Naive thymus-derived CD4-positive, alpha-beta T cell (primary cell): ENCODE measurements at regions not wholly inside any gene's neighbourhood (a gene's known extent, or its start where the extent isn't known, plus 50 kb on each side); places are given as distances from the start of the nearest gene placed in this dataset.

ENCODE experiments used
- ATAC-seq: fragments of 150-1000 bp; cut with Tn5 transposase; 2 replicates; pipeline ENCODE4 v1.10.0; 2021; ENCODE audit warnings: mild to moderate bottlenecking, moderate library complexity
- CTCF ChIA-PET: fragments of 350-600 bp; sonication (Branson Sonifier 250); formaldehyde crosslinking; loops from one replicate; lab custom pipeline; 2021; ENCODE audit warnings: antibody characterized with exemption; lab: Charles Lee
- POLR2A ChIA-PET: fragments of 350-600 bp; sonication (Branson Sonifier 250); formaldehyde crosslinking; loops from one replicate; lab custom pipeline; 2021; ENCODE audit warnings: antibody characterized with exemption, inconsistent platforms; lab: Charles Lee
- DNase-seq, 9 donors: peaks; one replicate each; pipeline versions ENCODE4 v3.0.0 to v3.0.0-alpha.2; 2020 to 2022; ENCODE audit warnings: mixed read lengths in 1 of 9
- H3K27ac ChIP-seq: one replicate; pipeline ENCODE4 v1.7.0; 2013; ENCODE audit warnings: mild to moderate bottlenecking, low read depth, low read length, moderate library complexity
- H3K27me3 ChIP-seq, 2 donors: one replicate each; pipeline ENCODE4 v1.7.0; 2013; ENCODE audit warnings: low read length in 2 of 2, mild to moderate bottlenecking in 2 of 2, moderate library complexity in 2 of 2; ENCODE audit not compliant: control insufficient read depth in 2 of 2, insufficient read depth in 2 of 2
- H3K36me3 ChIP-seq, 3 experiments: 1 replicate in 2 of 3; 2 replicates in 1 of 3; pipeline ENCODE4 v1.7.0; 2013; ENCODE audit warnings: low read length in 3 of 3, mild to moderate bottlenecking in 3 of 3, moderate library complexity in 1 of 3; ENCODE audit not compliant: insufficient read depth in 3 of 3, control insufficient read depth in 2 of 3
- H3K4me1 ChIP-seq, 2 donors: one replicate each; pipeline ENCODE4 v1.7.0; 2013; ENCODE audit warnings: low read length in 2 of 2, mild to moderate bottlenecking in 2 of 2, moderate library complexity in 1 of 2; ENCODE audit not compliant: control insufficient read depth in 2 of 2, insufficient read depth in 2 of 2
- H3K4me3 ChIP-seq: 2 replicates; pipeline ENCODE4 v1.7.0; 2013; ENCODE audit warnings: mild to moderate bottlenecking, low read length
- H3K9me3 ChIP-seq, 3 experiments: 1 replicate in 2 of 3; 2 replicates in 1 of 3; pipeline ENCODE4 v1.7.0; 2013; ENCODE audit warnings: low read length in 3 of 3; ENCODE audit not compliant: control insufficient read depth in 2 of 3
- H3K27ac Mint-ChIP-seq, 9 donors: one replicate each; pipeline ENCODE4 v1.8.0; 2020 to 2022; ENCODE audit warnings: mixed read lengths in 9 of 9, mild to moderate bottlenecking in 8 of 9, moderate library complexity in 5 of 9, inconsistent platforms in 2 of 9
- H3K27me3 Mint-ChIP-seq, 5 donors: one replicate each; pipeline ENCODE4 v1.8.0; 2021 to 2022; ENCODE audit warnings: mixed read lengths in 5 of 5, mild to moderate bottlenecking in 1 of 5
- H3K36me3 Mint-ChIP-seq, 5 donors: one replicate each; pipeline ENCODE4 v1.8.0; 2020 to 2022; ENCODE audit warnings: mixed read lengths in 5 of 5, mild to moderate bottlenecking in 3 of 5, inconsistent platforms in 1 of 5
- H3K4me1 Mint-ChIP-seq, 7 donors: one replicate each; pipeline ENCODE4 v1.8.0; 2020 to 2022; ENCODE audit warnings: mixed read lengths in 7 of 7, mild to moderate bottlenecking in 3 of 7, inconsistent platforms in 1 of 7
- H3K4me3 Mint-ChIP-seq, 10 donors: one replicate each; pipeline ENCODE4 v1.8.0; 2020 to 2022; ENCODE audit warnings: mild to moderate bottlenecking in 10 of 10, mixed read lengths in 10 of 10, moderate library complexity in 6 of 10, inconsistent platforms in 2 of 10
- H3K9me3 Mint-ChIP-seq, 11 donors: one replicate each; pipeline ENCODE4 v1.8.0; 2020 to 2022; ENCODE audit warnings: mixed read lengths in 11 of 11, mild to moderate bottlenecking in 4 of 11, inconsistent platforms in 1 of 11, moderate library complexity in 1 of 11
- intact Hi-C, 2 donors: fragments of 100-400 bp; cut with micrococcal nuclease; formaldehyde crosslinking; loops; one replicate each; pipeline ENCODE4 v1.15.1; 2023

DNA sequence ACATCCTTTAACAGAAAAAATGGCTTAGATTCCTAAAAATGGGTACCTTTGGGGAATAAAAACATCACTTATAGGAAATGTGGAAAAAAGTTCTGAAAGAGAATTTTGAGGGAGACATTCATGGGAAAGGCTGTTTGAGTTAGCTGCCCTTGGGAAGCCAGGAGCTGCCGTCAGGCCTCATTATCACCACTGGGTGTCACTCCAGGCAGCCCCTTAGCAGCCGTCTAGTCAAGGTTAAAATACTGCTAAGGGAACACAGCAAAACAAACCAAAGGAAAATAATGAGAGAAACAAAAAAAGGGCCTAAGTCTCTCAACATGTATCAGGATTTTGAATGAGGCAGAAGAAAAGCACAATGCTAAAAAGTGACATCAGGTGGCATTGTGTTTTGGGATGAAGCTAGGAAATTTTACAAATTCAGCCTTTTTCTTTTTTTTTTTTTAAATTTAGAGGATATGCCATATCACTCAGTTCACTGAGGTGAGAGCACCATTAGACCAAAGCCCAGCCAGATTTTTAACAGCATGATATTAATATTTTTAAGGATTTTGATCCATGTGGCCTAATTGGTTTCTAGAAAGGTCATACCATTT, 235.3 kb downstream of the GPAT3 start:
- H3K27me3 ChIP-seq: no peaks in the 10 kb centered on the region
- H3K4me1 Mint-ChIP-seq: no peaks in the 10 kb centered on the region
- peaks cover 0 to 3% (median 0%) of the 10 kb centered on the region in 11 donors for H3K9me3 Mint-ChIP-seq
- no peak overlapping the region for H3K4me3 Mint-ChIP-seq
- ChIA-PET CTCF (no interaction called here), POLR2A (no interaction called here)
- ATAC-seq: no peak
- H3K27ac ChIP-seq: no peak overlapping the region
- DNase-seq: no peak
- H3K27me3 Mint-ChIP-seq: peaks cover 4 to 28% (median 24%) of the 10 kb centered on the region in 5 donors
- H3K4me3 ChIP-seq: no peak overlapping the region
- intact Hi-C loops: no loop called here
- no peaks in the 10 kb centered on the region for H3K9me3 ChIP-seq
- no peaks in the 10 kb centered on the region for H3K36me3 ChIP-seq
- H3K27ac Mint-ChIP-seq: no peak overlapping the region
- peaks cover 0 to 3% (median 0%) of the 10 kb centered on the region in 5 donors for H3K36me3 Mint-ChIP-seq
- H3K4me1 ChIP-seq: no peaks in the 10 kb centered on the region

DNA sequence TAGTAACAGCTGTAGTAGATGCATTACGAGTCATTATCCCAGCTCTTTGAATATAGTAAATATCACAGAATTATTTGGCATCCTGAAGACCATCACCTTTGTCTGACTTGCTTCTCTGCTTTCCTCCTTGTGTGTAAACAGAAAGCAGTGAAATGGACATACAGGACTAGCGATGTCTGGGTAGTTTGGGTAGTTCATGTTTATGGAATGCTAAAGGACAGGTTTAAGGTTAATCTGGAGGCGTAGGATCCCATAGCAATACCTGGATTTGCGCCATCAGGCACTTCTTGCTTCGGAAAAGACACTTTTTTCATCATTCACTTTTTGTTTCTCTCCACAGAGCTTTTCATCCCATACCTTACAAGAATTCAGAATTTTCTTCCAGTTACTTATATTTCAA, 232.2 kb downstream of the GPAT3 start:
- no peak for DNase-seq
- POLR2A ChIA-PET: interaction anchor here (0.7 kb wide), 1 partner anchor 24 kb away, joined by 3 read pairs; no protein-coding TSS in a partner anchor
- Mint-ChIP-seq H3K9me3 (no peaks in the 10 kb centered on the region), H3K4me3 (no peak overlapping the region), H3K27ac (no peak overlapping the region), H3K27me3 (peaks cover 3 to 23% (median 18%) of the 10 kb centered on the region in 5 donors), H3K36me3 (no peaks in the 10 kb centered on the region), H3K4me1 (no peaks in the 10 kb centered on the region)
- ATAC-seq: no peak
- Histone ChIP-seq H3K4me1 (no peaks in the 10 kb centered on the region), H3K27ac (no peak overlapping the region), H3K36me3 (no peaks in the 10 kb centered on the region), H3K27me3 (no peaks in the 10 kb centered on the region), H3K4me3 (no peak overlapping the region), H3K9me3 (no peaks in the 10 kb centered on the region)
- CTCF ChIA-PET: no interaction called here
- intact Hi-C loops: no loop called here

DNA sequence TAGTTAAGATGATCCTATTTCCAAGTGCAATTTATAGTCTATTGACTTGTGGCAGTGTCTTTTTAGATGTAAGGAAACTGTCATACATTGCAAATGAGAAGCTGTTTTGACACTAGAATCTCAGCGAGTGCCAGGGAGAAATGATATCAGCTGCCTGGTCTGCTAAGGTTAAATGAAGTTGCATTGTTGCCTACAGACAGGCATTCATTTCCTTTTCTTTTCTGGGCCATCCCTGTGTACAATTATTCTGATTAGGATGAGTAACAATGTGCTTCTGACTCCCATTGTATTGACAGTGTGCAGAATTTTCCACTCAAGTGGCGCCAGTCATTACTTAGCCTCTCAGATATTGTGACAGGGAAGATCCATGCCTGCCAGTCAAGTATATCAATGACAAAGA, 231.2 kb downstream of the GPAT3 start:
- Histone ChIP-seq H3K36me3 (no peaks in the 10 kb centered on the region), H3K4me3 (no peak overlapping the region), H3K4me1 (no peaks in the 10 kb centered on the region), H3K27me3 (no peaks in the 10 kb centered on the region), H3K27ac (no peak overlapping the region), H3K9me3 (no peaks in the 10 kb centered on the region)
- POLR2A ChIA-PET: no interaction called here
- intact Hi-C loops: no loop called here
- Mint-ChIP-seq H3K36me3 (no peaks in the 10 kb centered on the region), H3K27ac (no peak overlapping the region), H3K4me1 (no peaks in the 10 kb centered on the region), H3K27me3 (peaks cover 3 to 27% (median 22%) of the 10 kb centered on the region in 5 donors), H3K9me3 (peaks cover 0 to under 1% (median 0%) of the 10 kb centered on the region in 11 donors), H3K4me3 (no peak overlapping the region)
- ATAC-seq: no peak
- CTCF ChIA-PET: no interaction called here
- DNase-seq: no peak

DNA sequence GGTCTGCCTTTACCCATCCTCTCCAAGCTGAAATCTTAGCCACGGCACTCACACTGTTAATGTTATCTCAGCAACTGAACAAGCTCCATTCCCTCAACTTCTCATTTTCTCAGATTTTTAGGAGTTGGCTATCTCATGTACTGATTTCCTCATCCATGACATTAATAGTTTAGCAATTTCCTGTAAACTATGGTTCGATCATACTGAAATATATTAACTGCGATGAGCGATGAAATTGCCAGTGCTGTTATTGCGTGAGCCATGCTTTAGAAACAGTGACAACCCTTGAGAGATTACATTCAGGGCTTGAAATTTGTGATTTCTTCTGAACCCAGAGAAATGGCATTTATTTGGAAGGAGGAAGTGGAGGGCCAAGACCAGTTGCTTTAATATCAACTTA, 223.7 kb downstream of the GPAT3 start:
- Mint-ChIP-seq H3K27me3 (peaks cover 0 to 26% (median 14%) of the 10 kb centered on the region in 5 donors), H3K9me3 (peaks cover 0 to 3% (median 0%) of the 10 kb centered on the region in 11 donors), H3K4me1 (no peaks in the 10 kb centered on the region), H3K4me3 (no peak overlapping the region), H3K27ac (no peak overlapping the region), H3K36me3 (no peaks in the 10 kb centered on the region)
- Histone ChIP-seq H3K36me3 (no peaks in the 10 kb centered on the region), H3K27me3 (no peaks in the 10 kb centered on the region), H3K27ac (no peak overlapping the region), H3K4me1 (no peaks in the 10 kb centered on the region), H3K4me3 (no peak overlapping the region), H3K9me3 (no peaks in the 10 kb centered on the region)
- DNase-seq (no peak), ATAC-seq (no peak)
- intact Hi-C loops: no loop called here
- POLR2A ChIA-PET: no interaction called here
- CTCF ChIA-PET: no interaction called here

DNA sequence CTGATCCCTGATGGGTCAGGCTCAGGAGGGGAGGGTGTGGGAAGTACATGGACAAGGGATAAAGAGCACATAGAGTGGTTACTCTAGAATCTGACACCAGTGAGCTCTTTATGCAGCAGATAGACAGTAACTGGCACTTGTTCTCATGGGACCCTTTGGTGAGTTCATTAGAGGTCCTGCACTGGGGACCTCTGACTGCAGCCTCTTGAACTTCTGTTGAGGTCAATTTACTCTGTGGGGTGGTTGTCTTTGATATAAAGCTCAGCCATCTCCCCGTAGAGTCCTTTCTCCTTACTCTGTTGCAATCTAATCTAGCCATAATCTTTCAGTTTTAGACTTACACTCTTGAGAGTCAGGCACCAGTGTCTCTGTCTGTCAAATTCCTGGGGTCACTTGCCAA, 222.4 kb downstream of the GPAT3 start:
- Histone ChIP-seq H3K4me3 (no peak overlapping the region), H3K27ac (no peak overlapping the region), H3K4me1 (no peaks in the 10 kb centered on the region), H3K27me3 (no peaks in the 10 kb centered on the region), H3K9me3 (no peaks in the 10 kb centered on the region), H3K36me3 (no peaks in the 10 kb centered on the region)
- ChIA-PET CTCF (no interaction called here), POLR2A (no interaction called here)
- Mint-ChIP-seq H3K4me3 (no peak overlapping the region), H3K4me1 (no peaks in the 10 kb centered on the region), H3K27me3 (peaks cover 0 to 31% (median 10%) of the 10 kb centered on the region in 5 donors), H3K9me3 (peaks cover 0 to 3% (median 0%) of the 10 kb centered on the region in 11 donors), H3K27ac (no peak overlapping the region), H3K36me3 (no peaks in the 10 kb centered on the region)
- intact Hi-C loops: no loop called here
- ATAC-seq (no peak), DNase-seq (no peak)

DNA sequence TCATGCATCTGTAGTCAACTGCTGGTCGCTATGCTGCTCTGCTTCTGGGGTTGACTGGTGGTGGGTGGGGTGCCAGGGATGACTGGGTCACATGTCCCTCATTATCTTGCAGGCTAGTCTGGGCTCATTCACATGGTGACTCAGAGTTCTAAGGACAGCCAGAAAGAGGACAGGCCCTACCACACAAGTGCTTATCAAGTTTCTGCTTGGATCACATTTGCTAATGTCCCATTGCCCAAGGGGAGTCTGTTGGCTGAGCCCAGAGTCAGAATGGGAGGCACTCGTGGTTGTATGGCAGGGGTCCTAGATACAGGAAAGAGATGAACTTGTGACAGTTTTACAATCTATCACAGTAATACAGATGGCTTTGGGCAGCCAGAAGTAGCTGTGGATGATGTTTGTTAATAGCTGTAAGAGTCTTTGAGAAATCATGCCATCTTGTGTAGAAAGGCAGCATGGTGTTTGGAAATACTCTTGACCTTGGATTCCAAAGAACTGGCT, 221.3 kb downstream of the GPAT3 start:
- Mint-ChIP-seq H3K27me3 (peaks cover 0 to 29% (median 12%) of the 10 kb centered on the region in 5 donors), H3K9me3 (peaks cover 0 to 3% (median 0%) of the 10 kb centered on the region in 11 donors), H3K27ac (no peak overlapping the region), H3K36me3 (no peaks in the 10 kb centered on the region), H3K4me3 (no peak overlapping the region), H3K4me1 (no peaks in the 10 kb centered on the region)
- intact Hi-C loops: no loop called here
- ATAC-seq (no peak), DNase-seq (no peak)
- Histone ChIP-seq H3K4me1 (no peaks in the 10 kb centered on the region), H3K9me3 (no peaks in the 10 kb centered on the region), H3K36me3 (no peaks in the 10 kb centered on the region), H3K4me3 (no peak overlapping the region), H3K27me3 (no peaks in the 10 kb centered on the region), H3K27ac (no peak overlapping the region)
- CTCF ChIA-PET: no interaction called here
- POLR2A ChIA-PET: no interaction called here

DNA sequence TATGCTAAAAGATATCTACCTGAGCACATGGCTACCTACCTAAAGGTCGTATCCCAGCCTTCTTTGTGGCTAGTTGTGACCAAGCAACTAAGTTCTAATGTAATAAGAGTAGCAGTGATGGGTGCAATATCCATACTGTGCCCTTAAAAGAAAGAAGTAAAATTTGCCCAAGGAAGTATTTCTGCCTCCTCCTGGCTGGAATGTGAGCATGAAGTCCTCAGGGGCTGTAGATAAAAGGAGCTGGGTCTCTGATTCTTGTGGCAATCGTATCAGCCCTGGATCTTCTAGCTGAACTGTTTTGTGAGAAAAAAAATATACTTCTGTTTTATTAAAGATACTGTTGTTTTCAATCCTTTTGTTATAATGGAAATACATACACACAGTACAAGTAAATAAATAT, 217.4 kb downstream of the GPAT3 start:
- no peaks in the 10 kb centered on the region for H3K36me3 ChIP-seq
- intact Hi-C loops: no loop called here
- H3K36me3 Mint-ChIP-seq: no peaks in the 10 kb centered on the region
- ChIA-PET CTCF (no interaction called here), POLR2A (no interaction called here)
- H3K4me1 ChIP-seq: no peaks in the 10 kb centered on the region
- DNase-seq (no peak), ATAC-seq (no peak)
- H3K9me3 Mint-ChIP-seq: peaks cover 0 to 6% (median 0%) of the 10 kb centered on the region in 11 donors
- no peak overlapping the region for H3K27ac Mint-ChIP-seq
- H3K4me1 Mint-ChIP-seq: no peaks in the 10 kb centered on the region
- H3K27me3 Mint-ChIP-seq: peaks cover 0 to 31% (median 14%) of the 10 kb centered on the region in 5 donors
- H3K4me3 Mint-ChIP-seq: no peak overlapping the region
- H3K27me3 ChIP-seq: no peaks in the 10 kb centered on the region
- H3K27ac ChIP-seq: no peak overlapping the region
- H3K9me3 ChIP-seq: no peaks in the 10 kb centered on the region
- H3K4me3 ChIP-seq: no peak overlapping the region
